ENCODE measurements at regions not wholly inside any gene's neighbourhood (a gene's known extent, or its start where the extent isn't known, plus 50 kb on each side); places are given as distances from the start of the nearest gene placed in this dataset.
"Not testable (repeated sequence)": the region's sequence is repeated elsewhere in the genome, so short reads cannot be mapped to it uniquely, and the experiment has no call there.

- ATAC-seq = no peak
- DNase-seq = no peak
These were observed 95.9 kb upstream of the SIX2 start for GRCh38 chr2:45105050-45105582.

- ATAC-seq = no peak
- no peak for DNase-seq
These were observed 95.2 kb upstream of the SIX2 start for GRCh38 chr2:45104429-45104828.

- no peak for ATAC-seq
- no peak for DNase-seq
These were observed 94.4 kb upstream of the SIX2 start for GRCh38 chr2:45103351-45104345.

- DNase-seq (no peak), ATAC-seq (no peak)
These were observed 93.4 kb upstream of the SIX2 start for GRCh38 chr2:45102579-45103117.

- no peak for DNase-seq
- no peak for ATAC-seq
These were observed 92.9 kb upstream of the SIX2 start for GRCh38 chr2:45102141-45102540.

GRCh38 chr2:45096996-45097395, 87.7 kb upstream of the SIX2 start:
- DNase-seq (no peak), ATAC-seq (no peak)

- not testable (repeated sequence) for DNase-seq, ATAC-seq
These were observed 86.8 kb upstream of the SIX2 start for GRCh38 chr2:45096038-45096437.

GRCh38 chr2:45093663-45094062, 84.4 kb upstream of the SIX2 start:
- no peak for DNase-seq
- ATAC-seq = no peak

- ATAC-seq = no peak
- DNase-seq = no peak
These were observed 83.9 kb upstream of the SIX2 start for GRCh38 chr2:45093181-45093580.

- ATAC-seq (no peak), DNase-seq (no peak)
These were observed 80.5 kb upstream of the SIX2 start for GRCh38 chr2:45089554-45090261.

- ATAC-seq (no peak), DNase-seq (no peak)
These were observed 76.2 kb upstream of the SIX2 start for GRCh38 chr2:45085487-45085886.

- ATAC-seq = no peak
- no peak for DNase-seq
These were observed 75.2 kb upstream of the SIX2 start for GRCh38 chr2:45084361-45085020.

GRCh38 chr2:45083175-45083574, 73.9 kb upstream of the SIX2 start:
- no peak for ATAC-seq

GRCh38 chr2:45074713-45075112, 65.5 kb upstream of the SIX2 start:
- ATAC-seq (no peak), DNase-seq (no peak)

More at GRCh38 chr2:45083175-45083574, 73.9 kb upstream of the SIX2 start:
- DNase-seq = no peak

GRCh38 chr2:45072862-45073237, 63.6 kb upstream of the SIX2 start:
- no peak for DNase-seq
- no peak for ATAC-seq

GRCh38 chr2:45072064-45072861, 63.0 kb upstream of the SIX2 start:
- no peak for DNase-seq
- no peak for ATAC-seq

- DNase-seq (no peak), ATAC-seq (no peak)
These were observed 60.9 kb upstream of the SIX2 start for GRCh38 chr2:45070113-45070652.

- DNase-seq = no peak
- ATAC-seq = no peak
These were observed 60.4 kb upstream of the SIX2 start for GRCh38 chr2:45069684-45070083.

- DNase-seq (no peak), ATAC-seq (no peak)
These were observed 59.4 kb upstream of the SIX2 start for GRCh38 chr2:45068571-45069140.

GRCh38 chr2:45067859-45068570, 58.8 kb upstream of the SIX2 start:
- DNase-seq = no peak
- ATAC-seq = no peak
